Cardiac fibroblast (primary cell): ENCODE measurements at regions not wholly inside any gene's neighbourhood (a gene's known extent, or its start where the extent isn't known, plus 50 kb on each side); places are given as distances from the start of the nearest gene placed in this dataset.
"Not testable (repeated sequence)": the region's sequence is repeated elsewhere in the genome, so short reads cannot be mapped to it uniquely, and the experiment has no call there.

ENCODE experiments used
- DNase-seq, 2 donors: peaks; one replicate each; pipeline versions ENCODE4 v3.0.0 to v3.0.0-alpha.2; 2010; ENCODE audit warnings: low read depth in 2 of 2
- H3K4me3 ChIP-seq, 2 donors: replicated peaks in 1 of 2; 1 replicate in 1 of 2; 2 replicates in 1 of 2; pipeline ENCODE4 v1.5.1; 2011; ENCODE audit warnings: low read depth in 2 of 2, low read length in 2 of 2, mild to moderate bottlenecking in 2 of 2, moderate library complexity in 1 of 2
- TF ChIP-seq, protein P1 (sequence below): IDR thresholded peaks from one replicate; pipeline ENCODE4 v1.5.1; 2011; ENCODE audit warnings: low read depth, mild to moderate bottlenecking, low read length, inconsistent platforms

GRCh38 chr6:95867205-95867604, 148.6 kb upstream of the FUT9 start:
- no peak overlapping the region for H3K4me3 ChIP-seq
- TF ChIP-seq, protein P1, sequence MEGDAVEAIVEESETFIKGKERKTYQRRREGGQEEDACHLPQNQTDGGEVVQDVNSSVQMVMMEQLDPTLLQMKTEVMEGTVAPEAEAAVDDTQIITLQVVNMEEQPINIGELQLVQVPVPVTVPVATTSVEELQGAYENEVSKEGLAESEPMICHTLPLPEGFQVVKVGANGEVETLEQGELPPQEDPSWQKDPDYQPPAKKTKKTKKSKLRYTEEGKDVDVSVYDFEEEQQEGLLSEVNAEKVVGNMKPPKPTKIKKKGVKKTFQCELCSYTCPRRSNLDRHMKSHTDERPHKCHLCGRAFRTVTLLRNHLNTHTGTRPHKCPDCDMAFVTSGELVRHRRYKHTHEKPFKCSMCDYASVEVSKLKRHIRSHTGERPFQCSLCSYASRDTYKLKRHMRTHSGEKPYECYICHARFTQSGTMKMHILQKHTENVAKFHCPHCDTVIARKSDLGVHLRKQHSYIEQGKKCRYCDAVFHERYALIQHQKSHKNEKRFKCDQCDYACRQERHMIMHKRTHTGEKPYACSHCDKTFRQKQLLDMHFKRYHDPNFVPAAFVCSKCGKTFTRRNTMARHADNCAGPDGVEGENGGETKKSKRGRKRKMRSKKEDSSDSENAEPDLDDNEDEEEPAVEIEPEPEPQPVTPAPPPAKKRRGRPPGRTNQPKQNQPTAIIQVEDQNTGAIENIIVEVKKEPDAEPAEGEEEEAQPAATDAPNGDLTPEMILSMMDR, result no peak
- no peak for DNase-seq

- no peak overlapping the region for H3K4me3 ChIP-seq
- TF ChIP-seq, protein P1, result no peak
- DNase-seq, result no peak
Measured at GRCh38 chr6:95877480-95877879, 138.3 kb upstream of the FUT9 start.

DNA sequence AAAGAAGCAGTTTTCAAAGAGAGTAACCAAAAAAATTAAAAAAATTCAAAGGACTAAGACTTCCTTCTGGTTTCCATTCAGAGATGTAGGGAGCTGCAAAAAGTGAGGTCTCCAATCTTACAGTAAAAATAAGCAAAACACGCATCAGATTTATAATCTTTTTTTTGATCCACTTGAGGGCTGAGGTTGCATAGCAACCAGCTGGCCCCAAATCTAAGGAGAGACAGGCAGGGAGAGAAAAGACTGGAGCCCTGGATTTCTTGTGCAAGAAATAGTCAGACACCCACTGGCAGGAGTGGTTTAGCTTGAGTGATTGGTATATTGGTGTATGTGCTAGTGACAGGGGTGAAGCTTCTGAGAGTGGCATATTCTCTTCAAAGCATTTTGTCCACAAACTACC, 135.9 kb upstream of the FUT9 start:
- TF ChIP-seq, protein P1, result no peak
- H3K4me3 ChIP-seq, result no peak overlapping the region
- no peak for DNase-seq

DNA sequence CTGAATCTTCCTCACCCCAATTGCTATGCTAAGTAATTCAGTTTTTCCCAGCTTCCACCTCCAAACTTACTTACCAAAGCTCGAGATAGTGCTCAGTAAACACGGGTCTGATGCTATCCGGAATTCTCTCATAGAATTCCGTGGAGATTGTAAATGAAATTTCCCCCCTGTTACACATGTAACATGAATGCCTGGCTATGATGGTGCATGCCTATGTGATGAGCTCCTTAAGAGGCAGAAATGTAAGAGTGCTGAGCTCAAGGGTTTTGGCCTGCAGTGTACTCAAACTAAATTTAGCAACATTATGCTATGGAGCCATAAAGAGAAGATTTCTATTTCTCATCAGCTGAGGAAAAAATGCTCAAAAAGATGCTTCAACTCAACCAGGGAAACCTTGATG, 133.4 kb upstream of the FUT9 start:
- no peak overlapping the region for H3K4me3 ChIP-seq
- no peak for DNase-seq
- TF ChIP-seq, protein P1, result no peak

- DNase-seq, H3K4me3 ChIP-seq: not testable (repeated sequence)
Measured at GRCh38 chr6:95888711-95889110, 127.1 kb upstream of the FUT9 start.

DNA sequence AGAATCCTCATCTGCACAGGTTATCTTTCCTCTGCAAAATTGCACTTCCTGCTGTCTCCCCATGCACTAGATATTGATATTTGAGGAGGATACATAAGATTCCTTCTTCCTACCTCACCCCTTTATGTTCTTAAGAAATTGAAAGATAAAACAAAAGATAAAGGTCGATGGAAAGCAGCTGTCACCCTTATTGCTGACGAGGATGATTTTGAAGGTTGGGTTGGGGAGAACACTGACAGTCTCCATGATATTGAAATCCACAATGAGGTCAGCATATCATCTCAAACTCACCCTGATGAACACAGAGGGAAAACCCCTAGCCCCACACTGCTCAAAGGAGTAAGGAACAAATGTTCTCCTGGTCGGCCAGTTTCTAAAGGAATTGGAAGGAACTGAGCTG, 110.6 kb upstream of the FUT9 start:
- TF ChIP-seq, protein P1, result no peak
- DNase-seq, result no peak
- H3K4me3 ChIP-seq, result no peak overlapping the region

DNA sequence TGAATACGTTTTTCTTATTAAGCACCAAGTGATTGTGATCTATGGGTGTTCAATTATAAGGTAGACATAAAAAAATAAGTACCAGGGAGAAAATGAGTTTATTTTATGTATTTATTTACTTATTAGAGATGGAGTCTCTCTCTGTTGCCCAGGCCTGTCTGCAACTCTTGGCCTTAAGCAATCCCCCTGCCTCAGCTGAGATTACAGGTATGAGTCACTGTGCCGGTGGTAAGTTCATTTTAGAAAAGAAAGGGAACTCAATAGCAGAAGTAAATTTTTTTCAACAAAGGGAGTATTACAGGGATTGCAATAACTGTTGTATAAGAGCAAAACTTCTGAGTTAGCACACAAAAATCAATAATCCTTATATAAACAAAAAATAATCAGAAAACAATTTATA, 98.7 kb upstream of the FUT9 start:
- no peak for DNase-seq
- no peak overlapping the region for H3K4me3 ChIP-seq
- TF ChIP-seq, protein P1, result no peak
